Ectodermal cell (in vitro differentiated cells): ENCODE measurements at regions not wholly inside any gene's neighbourhood (a gene's known extent, or its start where the extent isn't known, plus 50 kb on each side); places are given as distances from the start of the nearest gene placed in this dataset.

Source experiments
- H3K27ac ChIP-seq: 2 replicates; pipeline ENCODE4 v1.7.0; 2013; ENCODE audit warnings: mild to moderate bottlenecking, low read depth, low read length; ENCODE audit not compliant: insufficient read depth, poor library complexity, severe bottlenecking
- H3K27me3 ChIP-seq: 2 replicates; pipeline ENCODE4 v1.7.0; 2013; ENCODE audit warnings: mild to moderate bottlenecking, low read length; ENCODE audit not compliant: insufficient read depth, control insufficient read depth, poor library complexity, severe bottlenecking
- H3K36me3 ChIP-seq: one replicate; pipeline ENCODE4 v1.7.0; 2013; ENCODE audit warnings: low read length; ENCODE audit not compliant: control insufficient read depth, insufficient read depth
- H3K4me1 ChIP-seq: one replicate; pipeline ENCODE4 v1.7.0; 2013; ENCODE audit warnings: low read length; ENCODE audit not compliant: control insufficient read depth, insufficient read depth
- H3K4me3 ChIP-seq: 2 replicates; pipeline ENCODE4 v1.7.0; 2013; ENCODE audit warnings: low read depth, low read length, control low read depth; ENCODE audit not compliant: insufficient read depth
- H3K9me3 ChIP-seq: 2 replicates; pipeline ENCODE4 v1.7.0; 2013; ENCODE audit warnings: mild to moderate bottlenecking, low read length, moderate library complexity; ENCODE audit not compliant: control insufficient read depth
- WGBS, 2 experiments: methylation state at CpG; one replicate each; pipeline ENCODE4 v1.1.7; 2013; ENCODE audit warnings: missing lambda C conversion rate in 2 of 2; 5-methylcytosine and 5-hydroxymethylcytosine counted together

DNA sequence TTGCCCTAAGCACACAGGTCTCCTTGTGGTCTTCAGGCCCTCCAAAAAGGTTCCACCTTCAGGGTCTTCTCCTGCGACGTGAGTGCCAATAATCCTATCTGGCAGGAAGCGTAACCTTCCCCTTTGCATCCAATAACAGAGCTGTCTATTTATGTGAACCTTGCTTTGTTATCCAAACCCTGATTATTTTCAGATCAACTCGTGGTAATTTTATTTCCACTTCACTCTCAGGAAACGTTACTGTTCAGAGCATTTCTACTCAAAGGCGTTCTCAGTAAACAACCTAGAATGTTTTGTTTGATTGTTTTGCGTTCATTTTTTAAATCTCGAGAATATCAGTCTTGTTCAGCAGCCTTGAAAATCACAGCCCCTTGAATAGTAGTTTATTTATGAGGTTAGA lies 232.3 kb upstream of the KLF6 start:
- Histone ChIP-seq H3K27ac (no peak overlapping the region), H3K27me3 (no peaks in the 10 kb centered on the region), H3K4me3 (no peak overlapping the region), H3K36me3 (no peaks in the 10 kb centered on the region), H3K9me3 (no peaks in the 10 kb centered on the region), H3K4me1 (no peaks in the 10 kb centered on the region)
- WGBS, 2 experiments: 91 to 98% methylated on average over 7 to 8 of the region's 8 CpGs

- no peaks in the 10 kb centered on the region for H3K27me3 ChIP-seq
- no peaks in the 10 kb centered on the region for H3K9me3 ChIP-seq
- no peak overlapping the region for H3K4me3 ChIP-seq
- no peak overlapping the region for H3K27ac ChIP-seq
- no peaks in the 10 kb centered on the region for H3K4me1 ChIP-seq
- WGBS, 2 experiments: 95 to 97% methylated on average over 10 of the region's 10 CpGs
- H3K36me3 ChIP-seq: no peaks in the 10 kb centered on the region
These were observed 231.3 kb upstream of the KLF6 start for GRCh38 chr10:4016214-4016740.

DNA sequence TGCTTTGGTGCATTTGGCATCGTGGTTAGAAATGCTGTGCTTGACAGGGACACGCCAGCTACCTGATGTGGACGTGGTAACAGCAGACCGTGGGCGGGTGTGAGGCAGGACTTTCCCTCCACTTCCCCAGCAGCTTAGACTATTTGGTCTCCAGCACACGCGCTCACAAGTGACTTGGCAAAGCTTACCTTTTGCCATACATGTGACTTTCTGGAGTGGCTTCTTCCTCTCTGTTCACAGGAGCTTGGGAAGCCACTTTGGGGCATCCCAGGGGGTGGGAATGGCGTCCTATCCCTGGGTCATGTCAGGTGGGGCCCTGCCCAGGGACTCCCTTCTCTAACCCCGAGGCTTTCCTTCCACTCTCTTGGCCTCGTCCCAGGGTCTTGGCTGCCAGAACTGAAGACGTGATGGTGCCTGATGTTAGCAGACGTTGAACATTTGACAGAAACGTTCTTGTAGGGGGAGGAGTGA lies 228.7 kb upstream of the KLF6 start:
- H3K9me3 ChIP-seq: no peaks in the 10 kb centered on the region
- H3K36me3 ChIP-seq: no peaks in the 10 kb centered on the region
- H3K4me1 ChIP-seq: no peaks in the 10 kb centered on the region
- H3K27me3 ChIP-seq: no peaks in the 10 kb centered on the region
- 89 to 92% methylated on average over 13 of the region's 13 CpGs for WGBS, 2 experiments
- H3K4me3 ChIP-seq: no peak overlapping the region
- no peak overlapping the region for H3K27ac ChIP-seq

DNA sequence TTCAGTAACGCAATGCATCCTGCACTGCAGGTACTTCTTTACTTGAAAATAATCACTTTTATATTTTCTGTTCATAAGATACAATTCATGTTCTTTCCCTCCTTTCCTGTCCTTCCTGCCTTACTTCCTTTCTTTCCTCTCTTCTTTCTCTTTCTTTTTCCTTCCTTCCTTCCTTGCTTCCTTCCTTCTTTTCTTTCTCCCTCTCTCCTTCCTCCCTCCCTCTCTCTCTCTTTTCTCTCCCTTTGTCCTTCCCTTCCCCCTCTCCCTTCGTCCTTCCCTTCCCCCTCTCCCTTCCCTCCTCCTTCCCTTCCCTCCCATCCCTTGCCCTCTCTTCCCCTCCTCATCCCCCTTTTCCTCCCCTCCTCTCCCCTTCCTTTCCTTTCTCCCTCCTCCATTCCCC lies 227.8 kb upstream of the KLF6 start:
- no peaks in the 10 kb centered on the region for H3K4me1 ChIP-seq
- H3K4me3 ChIP-seq: no peak overlapping the region
- no peaks in the 10 kb centered on the region for H3K27me3 ChIP-seq
- H3K27ac ChIP-seq: no peak overlapping the region
- H3K36me3 ChIP-seq: no peaks in the 10 kb centered on the region
- no peaks in the 10 kb centered on the region for H3K9me3 ChIP-seq
- 81% methylated on average over 2 of the region's 2 CpGs for WGBS, 2 experiments

DNA sequence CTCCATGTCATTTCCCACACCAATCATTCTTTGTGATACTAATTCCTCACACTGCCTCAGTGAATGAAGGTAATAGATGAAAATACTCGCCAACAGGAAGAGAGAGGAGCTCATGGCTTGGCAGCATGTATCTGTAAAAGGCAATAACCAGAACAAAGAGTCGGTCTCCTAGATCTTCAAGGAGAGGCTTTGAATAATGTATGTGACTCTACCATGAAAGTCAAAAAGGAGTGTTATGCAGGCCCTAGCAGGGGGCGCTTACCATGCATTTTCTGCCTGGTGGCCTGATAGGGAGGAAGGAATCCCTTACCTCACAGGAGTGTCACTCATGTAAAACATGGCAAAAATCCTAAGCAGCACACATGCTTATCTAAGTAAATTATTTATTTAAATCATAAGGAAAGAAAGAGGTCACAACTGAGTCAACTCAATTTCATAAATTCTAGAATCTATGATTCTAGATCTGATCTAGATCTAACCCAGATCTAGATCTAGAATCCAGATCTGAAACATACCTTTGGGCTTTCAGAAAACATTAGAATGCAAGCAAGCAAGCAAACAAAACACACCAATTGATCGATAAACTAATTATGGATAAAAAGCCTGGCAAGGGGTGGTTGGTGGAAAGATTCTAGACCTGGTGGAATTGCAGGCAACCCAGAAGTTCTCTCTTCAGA lies 226.3 kb upstream of the KLF6 start:
- Histone ChIP-seq H3K4me3 (no peak overlapping the region), H3K27ac (no peak overlapping the region), H3K4me1 (no peaks in the 10 kb centered on the region), H3K9me3 (no peaks in the 10 kb centered on the region), H3K27me3 (no peaks in the 10 kb centered on the region), H3K36me3 (no peaks in the 10 kb centered on the region)
- 74 to 83% methylated on average over 4 of the region's 4 CpGs for WGBS, 2 experiments

GRCh38 chr10:4008676-4009382 lies 223.8 kb upstream of the KLF6 start:
- WGBS, 2 experiments: 94 to 96% methylated on average over 6 to 7 of the region's 7 CpGs
- Histone ChIP-seq H3K27me3 (no peaks in the 10 kb centered on the region), H3K27ac (no peak overlapping the region), H3K9me3 (no peaks in the 10 kb centered on the region), H3K36me3 (no peaks in the 10 kb centered on the region), H3K4me3 (no peak overlapping the region), H3K4me1 (no peaks in the 10 kb centered on the region)

GRCh38 chr10:4007771-4008170 lies 222.8 kb upstream of the KLF6 start:
- 69 to 70% methylated on average over 4 of the region's 4 CpGs for WGBS, 2 experiments

GRCh38 chr10:4006858-4007257 lies 221.8 kb upstream of the KLF6 start:
- H3K36me3 ChIP-seq: no peaks in the 10 kb centered on the region
- H3K4me3 ChIP-seq: no peak overlapping the region
- no peaks in the 10 kb centered on the region for H3K4me1 ChIP-seq
- no peaks in the 10 kb centered on the region for H3K27me3 ChIP-seq
- WGBS, 2 experiments: 95 to 99% methylated on average over 7 of the region's 7 CpGs
- H3K9me3 ChIP-seq: no peaks in the 10 kb centered on the region
- H3K27ac ChIP-seq: no peak overlapping the region

More at GRCh38 chr10:4007771-4008170, 222.8 kb upstream of the KLF6 start:
- H3K36me3 ChIP-seq: no peaks in the 10 kb centered on the region
- no peak overlapping the region for H3K27ac ChIP-seq
- H3K27me3 ChIP-seq: no peaks in the 10 kb centered on the region
- H3K9me3 ChIP-seq: no peaks in the 10 kb centered on the region
- no peaks in the 10 kb centered on the region for H3K4me1 ChIP-seq
- no peak overlapping the region for H3K4me3 ChIP-seq

DNA sequence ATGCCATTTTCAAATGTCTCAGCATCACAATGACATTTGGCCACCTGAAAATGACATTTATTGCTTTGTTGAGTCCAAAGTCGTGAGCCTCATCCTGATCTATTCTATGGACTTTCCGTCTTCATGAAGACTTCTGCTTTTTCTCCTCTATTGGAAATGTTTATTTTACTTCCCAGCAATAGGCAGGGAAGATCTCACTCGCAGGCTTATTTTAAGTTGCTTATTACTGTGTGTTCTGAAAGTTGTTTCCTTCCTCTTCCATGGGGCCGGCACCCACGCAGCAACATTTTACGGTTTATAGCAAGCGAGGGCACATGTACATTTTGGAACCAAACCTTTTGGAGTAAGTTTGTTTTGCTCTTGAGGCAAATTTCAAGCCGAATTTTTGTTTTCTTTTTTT lies 221.0 kb upstream of the KLF6 start:
- no peaks in the 10 kb centered on the region for H3K4me1 ChIP-seq
- H3K9me3 ChIP-seq: no peaks in the 10 kb centered on the region
- no peaks in the 10 kb centered on the region for H3K27me3 ChIP-seq
- no peak overlapping the region for H3K4me3 ChIP-seq
- H3K27ac ChIP-seq: no peak overlapping the region
- no peaks in the 10 kb centered on the region for H3K36me3 ChIP-seq
- 91 to 94% methylated on average over 8 of the region's 8 CpGs for WGBS, 2 experiments

DNA sequence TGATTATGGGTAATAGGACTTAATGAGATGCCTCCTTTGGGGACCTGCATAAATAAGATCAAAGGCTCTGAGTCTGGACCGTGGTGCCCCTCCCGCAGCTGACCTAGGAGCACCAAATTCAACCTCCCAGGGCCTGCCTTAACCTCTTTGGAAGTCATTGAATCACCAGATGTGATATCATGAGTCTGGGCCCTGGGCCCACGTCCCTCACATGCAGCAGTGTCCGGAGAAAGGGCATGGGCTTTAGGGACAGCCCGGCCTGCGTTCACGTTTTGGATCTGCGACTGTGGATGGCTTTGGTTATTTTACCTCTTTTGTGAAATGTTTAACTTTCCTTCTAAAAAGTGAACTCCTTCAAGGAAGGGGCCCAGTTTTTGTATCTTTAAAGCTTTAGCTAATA lies 220.0 kb upstream of the KLF6 start:
- Histone ChIP-seq H3K4me3 (no peak overlapping the region), H3K27me3 (no peaks in the 10 kb centered on the region), H3K4me1 (no peaks in the 10 kb centered on the region), H3K36me3 (no peaks in the 10 kb centered on the region), H3K9me3 (no peaks in the 10 kb centered on the region), H3K27ac (no peak overlapping the region)
- WGBS, 2 experiments: 91 to 94% methylated on average over 8 of the region's 8 CpGs
